HCT116 (cell line): ENCODE measurements at regions not wholly inside any gene's neighbourhood (a gene's known extent, or its start where the extent isn't known, plus 50 kb on each side); places are given as distances from the start of the nearest gene placed in this dataset.

Experiments
- ATAC-seq: fragments of 200-7000 bp; cut with Tn5 transposase; 2 replicates; pipeline ENCODE4 v1.9.1; 2020; ENCODE audit warnings: mild to moderate bottlenecking, moderate library complexity
- BruUV-seq: library from RNA; stranded (reverse); fragments of 400-500 nt; replicated peaks from 2 replicates; lab custom pipeline; 2021; lab: Mats Ljungman, UMichigan
- CTCF ChIA-PET: fragments of 300-600 bp; sonication (Branson Sonifier 250); formaldehyde crosslinking; loops from one replicate; lab custom pipeline; 2021; ENCODE audit warnings: antibody characterized with exemption; lab: Charles Lee
- POLR2A ChIA-PET: fragments of 300-600, 350-600 bp; sonication (Branson Sonifier 250); formaldehyde crosslinking; loops from one replicate; lab custom pipeline; 2021; ENCODE audit warnings: antibody characterized with exemption; lab: Charles Lee
- RAD21 ChIA-PET, 2 experiments: fragments of 300-600 bp; sonication (Branson Sonifier 250); formaldehyde crosslinking; loops; one replicate each; lab custom pipeline; 2023; ENCODE audit warnings: low total read pairs in 2 of 2; ENCODE audit not compliant: uncharacterized antibody in 2 of 2, unreplicated experiment in 2 of 2, low non-redundant PET in 1 of 2; lab: Charles Lee
- DNase-seq: peaks from one replicate; pipeline ENCODE4 v3.0.0-alpha.2; 2010; ENCODE audit warnings: low read depth, low spot score
- H2AFZ ChIP-seq: fragments of 200-600 bp; shearing (Covaris generic), sonication (generic); 2 replicates; pipeline ENCODE4 v1.6.1; 2017; ENCODE audit warnings: low read depth, mixed run types, mixed read lengths, antibody characterized with exemption, low read length; ENCODE audit not compliant: poor library complexity, severe bottlenecking
- H3K27ac ChIP-seq: 2 replicates; pipeline ENCODE4 v1.5.1; 2012; ENCODE audit warnings: low read depth, low read length
- H3K27me3 ChIP-seq: fragments of 200-600 bp; sonication (generic); 2 replicates; pipeline ENCODE4 v1.6.1; 2016; ENCODE audit warnings: mixed run types, low read length, mixed read lengths; ENCODE audit not compliant: insufficient read depth
- H3K36me3 ChIP-seq, 2 experiments: fragments of 200-500 bp in 1 of 2; fragments of 200-600 bp in 1 of 2; sonication (Bioruptor generic) in 1 of 2; sonication (generic) in 1 of 2; 2 replicates each; pipeline versions ENCODE4 v1.5.1 to v1.6.1; 2014 to 2016; ENCODE audit warnings: low read length in 2 of 2, inconsistent platforms in 1 of 2, mixed read lengths in 1 of 2, mixed run types in 1 of 2; ENCODE audit not compliant: insufficient read depth in 2 of 2, control insufficient read depth in 1 of 2
- H3K4me1 ChIP-seq, 2 experiments: fragments of 200-600 bp in 1 of 2; sonication (generic) in 1 of 2; 2 replicates each; pipeline versions ENCODE4 v1.5.1 to v1.6.1; 2012 to 2017; ENCODE audit warnings: low read length in 2 of 2, inconsistent platforms in 1 of 2, mild to moderate bottlenecking in 1 of 2, mixed read lengths in 1 of 2, mixed run types in 1 of 2, moderate library complexity in 1 of 2; ENCODE audit not compliant: insufficient read depth in 2 of 2, control insufficient read depth in 1 of 2
- H3K4me2 ChIP-seq: fragments of 200-600 bp; sonication (generic); 2 replicates; pipeline ENCODE4 v1.6.1; 2017; ENCODE audit warnings: mixed run types, low read length, mixed read lengths
- H3K4me3 ChIP-seq, 2 experiments: fragments of 200-600 bp in 1 of 2; sonication (generic) in 1 of 2; replicated peaks in 1 of 2; 2 replicates each; pipeline ENCODE4 v1.5.1; 2011 to 2016; ENCODE audit warnings: low read length in 2 of 2, control low read depth in 1 of 2, low read depth in 1 of 2, mild to moderate bottlenecking in 1 of 2, mixed read lengths in 1 of 2, mixed run types in 1 of 2
- H3K79me2 ChIP-seq: fragments of 200-600 bp; sonication (generic); 2 replicates; pipeline ENCODE4 v1.6.1; 2017; ENCODE audit warnings: mild to moderate bottlenecking, mixed run types, low read length, moderate library complexity, mixed read lengths; ENCODE audit not compliant: insufficient read depth
- H3K9ac ChIP-seq: fragments of 200-600 bp; sonication (generic); 2 replicates; pipeline ENCODE4 v1.6.1; 2016; ENCODE audit warnings: low read length, mixed read lengths
- H3K9me2 ChIP-seq: fragments of 200-600 bp; sonication (generic), shearing (Covaris generic); 2 replicates; pipeline ENCODE4 v1.6.1; 2017; ENCODE audit warnings: mixed run types, mild to moderate bottlenecking, moderate library complexity; ENCODE audit not compliant: insufficient read depth
- H3K9me3 ChIP-seq, 2 experiments: fragments of 200-500 bp in 1 of 2; fragments of 200-600 bp in 1 of 2; sonication (Bioruptor generic) in 1 of 2; sonication (generic) in 1 of 2; 2 replicates each; pipeline ENCODE4 v1.6.1; 2014 to 2017; ENCODE audit warnings: low read length in 2 of 2, mixed read lengths in 2 of 2, inconsistent platforms in 1 of 2, low read depth in 1 of 2, mild to moderate bottlenecking in 1 of 2, mixed run types in 1 of 2, moderate library complexity in 1 of 2; ENCODE audit not compliant: control insufficient read depth in 1 of 2, insufficient read depth in 1 of 2
- H4K20me1 ChIP-seq: fragments of 200-600 bp; sonication (generic), shearing (Covaris generic); 2 replicates; pipeline ENCODE4 v1.6.1; 2017; ENCODE audit warnings: mixed run types, mild to moderate bottlenecking, moderate library complexity; ENCODE audit not compliant: insufficient read depth
- CBX3 ChIP-seq: IDR thresholded peaks from 2 replicates; pipeline ENCODE4 v1.6.1; 2012; ENCODE audit warnings: low read depth
- CEBPB ChIP-seq: IDR thresholded peaks from 2 replicates; pipeline ENCODE4 v1.6.1; 2012; ENCODE audit warnings: low read depth
- EGR1 ChIP-seq: IDR thresholded peaks from 2 replicates; pipeline ENCODE4 v1.6.1; 2012; ENCODE audit warnings: low read depth
- ELF1 ChIP-seq: IDR thresholded peaks from 2 replicates; pipeline ENCODE4 v1.6.1; 2012; ENCODE audit warnings: low read depth, borderline replicate concordance
- EZH2phosphoT487 ChIP-seq: fragments of 200-600 bp; IDR thresholded peaks from 2 replicates; pipeline ENCODE4 v1.6.1; 2018; ENCODE audit warnings: antibody characterized with exemption, borderline replicate concordance
- JUND ChIP-seq: IDR thresholded peaks from 2 replicates; pipeline ENCODE4 v1.6.1; 2012
- POLR2A ChIP-seq: IDR thresholded peaks from 2 replicates; pipeline ENCODE4 v1.7.0; 2011; ENCODE audit warnings: borderline replicate concordance; ENCODE audit not compliant: insufficient read depth, insufficient read length; ENCODE audit errors: extremely low read depth
- RAD21 ChIP-seq: IDR thresholded peaks from 2 replicates; pipeline ENCODE4 v1.6.1; 2012; ENCODE audit warnings: low read depth, mild to moderate bottlenecking
- SIN3A ChIP-seq: IDR thresholded peaks from 2 replicates; pipeline ENCODE4 v1.6.1; 2012; ENCODE audit warnings: low read depth
- SRF ChIP-seq: IDR thresholded peaks from 2 replicates; pipeline ENCODE4 v1.6.1; 2012; ENCODE audit warnings: low read depth
- ZFX ChIP-seq: fragments of 450-650 bp; IDR thresholded peaks from 2 replicates; pipeline ENCODE4 v1.6.1; 2017
- intact Hi-C: fragments of 100-400 bp; cut with micrococcal nuclease; formaldehyde crosslinking; loops from 2 replicates; pipeline ENCODE4 v1.10.0; 2022
- TF ChIP-seq, protein P1 (sequence below): IDR thresholded peaks from 2 replicates; pipeline ENCODE4 v1.6.1; 2011; ENCODE audit warnings: mild to moderate bottlenecking, low read length, moderate library complexity; ENCODE audit not compliant: insufficient replicate concordance; ENCODE audit errors: extremely low read depth
- TF ChIP-seq, protein P2 (sequence below): IDR thresholded peaks from 2 replicates; pipeline ENCODE4 v1.6.1; 2012
- TF ChIP-seq, protein P3 (sequence below): IDR thresholded peaks from 2 replicates; pipeline ENCODE4 v1.6.1; 2012
- TF ChIP-seq, protein P4 (sequence below): IDR thresholded peaks from 2 replicates; pipeline ENCODE4 v1.6.1; 2012; ENCODE audit warnings: low read depth

DNA sequence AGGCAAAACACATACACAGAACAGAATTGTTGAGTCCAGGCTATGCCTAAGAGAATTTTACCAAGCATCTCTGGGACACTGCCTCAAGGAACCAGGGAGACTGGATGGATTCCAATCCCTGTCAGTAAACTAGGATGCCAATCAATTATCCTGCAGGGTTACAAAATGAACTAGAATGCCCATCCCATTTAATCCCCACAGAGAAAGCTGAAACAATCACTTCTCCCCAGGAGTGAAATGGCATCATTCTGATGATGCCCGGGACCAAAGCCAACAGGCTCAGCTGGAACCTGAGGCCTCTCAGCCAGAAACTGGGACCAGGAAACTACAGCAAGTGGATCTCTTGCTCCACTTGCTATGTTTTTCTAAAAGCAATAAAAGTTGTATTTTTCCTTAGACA, 130.0 kb upstream of the TJP1 start (continued):
- TF ChIP-seq, protein P1, sequence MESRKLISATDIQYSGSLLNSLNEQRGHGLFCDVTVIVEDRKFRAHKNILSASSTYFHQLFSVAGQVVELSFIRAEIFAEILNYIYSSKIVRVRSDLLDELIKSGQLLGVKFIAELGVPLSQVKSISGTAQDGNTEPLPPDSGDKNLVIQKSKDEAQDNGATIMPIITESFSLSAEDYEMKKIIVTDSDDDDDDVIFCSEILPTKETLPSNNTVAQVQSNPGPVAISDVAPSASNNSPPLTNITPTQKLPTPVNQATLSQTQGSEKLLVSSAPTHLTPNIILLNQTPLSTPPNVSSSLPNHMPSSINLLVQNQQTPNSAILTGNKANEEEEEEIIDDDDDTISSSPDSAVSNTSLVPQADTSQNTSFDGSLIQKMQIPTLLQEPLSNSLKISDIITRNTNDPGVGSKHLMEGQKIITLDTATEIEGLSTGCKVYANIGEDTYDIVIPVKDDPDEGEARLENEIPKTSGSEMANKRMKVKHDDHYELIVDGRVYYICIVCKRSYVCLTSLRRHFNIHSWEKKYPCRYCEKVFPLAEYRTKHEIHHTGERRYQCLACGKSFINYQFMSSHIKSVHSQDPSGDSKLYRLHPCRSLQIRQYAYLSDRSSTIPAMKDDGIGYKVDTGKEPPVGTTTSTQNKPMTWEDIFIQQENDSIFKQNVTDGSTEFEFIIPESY = no peak
- TF ChIP-seq, protein P2, sequence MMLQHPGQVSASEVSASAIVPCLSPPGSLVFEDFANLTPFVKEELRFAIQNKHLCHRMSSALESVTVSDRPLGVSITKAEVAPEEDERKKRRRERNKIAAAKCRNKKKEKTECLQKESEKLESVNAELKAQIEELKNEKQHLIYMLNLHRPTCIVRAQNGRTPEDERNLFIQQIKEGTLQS = no peak
- TF ChIP-seq SRF (no peak), CBX3 (no peak)
- TF ChIP-seq, all 23 proteins: peak for 0

DNA sequence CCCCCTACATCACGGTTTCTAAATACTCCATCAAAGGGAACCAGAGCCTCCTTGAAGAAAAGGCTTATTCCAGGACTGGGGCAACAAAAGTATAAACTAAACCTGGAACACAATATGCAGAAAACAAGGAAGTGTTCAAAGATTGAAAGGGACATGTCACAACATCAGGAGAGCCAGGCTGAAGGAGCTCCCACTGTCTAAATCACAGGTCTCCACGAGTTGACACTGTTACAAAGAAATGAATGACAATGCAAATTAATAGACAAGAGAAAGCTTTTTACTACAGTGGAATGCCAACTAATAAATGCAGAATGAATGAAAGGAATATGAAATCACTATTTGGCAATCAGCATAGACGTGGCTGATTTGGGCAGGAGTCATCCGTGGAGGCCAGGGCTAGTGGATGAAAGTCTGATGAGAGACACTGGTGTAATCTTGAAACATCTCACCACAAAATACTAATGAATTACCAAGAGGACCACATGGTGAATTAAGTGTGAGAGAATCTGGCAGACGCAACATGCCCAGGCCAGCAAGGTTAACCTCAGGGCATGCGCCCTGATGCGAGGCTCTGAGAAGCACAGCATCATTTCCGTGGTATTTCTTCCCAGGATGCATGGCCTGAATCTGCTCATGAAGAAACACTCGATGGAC, 123.8 kb upstream of the TJP1 start:
- Histone ChIP-seq H3K9ac (no peak overlapping the region), H3K4me3 (no peak overlapping the region), H3K9me3 (no peaks in the 10 kb centered on the region), H3K27ac (no peak overlapping the region), H3K4me1 (no peaks in the 10 kb centered on the region), H3K9me2 (no peaks in the 10 kb centered on the region), H3K36me3 (no peaks in the 10 kb centered on the region), H3K79me2 (no peaks in the 10 kb centered on the region), H4K20me1 (no peaks in the 10 kb centered on the region), H3K27me3 (no peaks in the 10 kb centered on the region), H3K4me2 (no peak overlapping the region), H2AFZ (no peak overlapping the region)
- ATAC-seq (no peak), DNase-seq (no peak)
- intact Hi-C loops = loop anchor here (5.0 kb wide), 1 partner anchor 51 kb away; no protein-coding TSS in a partner anchor
- ChIA-PET POLR2A (no interaction called here), CTCF (interaction anchor here (1.0 kb wide), 1 partner anchor 11 kb away, joined by 3 read pairs; no protein-coding TSS in a partner anchor), RAD21 (no interaction called here)
- BruUV-seq = no TSS peak
- TF ChIP-seq CBX3 (no peak), POLR2A (no peak), JUND (no peak), SIN3A (no peak), EZH2phosphoT487 (no peak), RAD21 (no peak), ELF1 (no peak), SRF (no peak), EGR1 (no peak), ZFX (no peak), CEBPB (no peak)
- TF ChIP-seq, protein P3, sequence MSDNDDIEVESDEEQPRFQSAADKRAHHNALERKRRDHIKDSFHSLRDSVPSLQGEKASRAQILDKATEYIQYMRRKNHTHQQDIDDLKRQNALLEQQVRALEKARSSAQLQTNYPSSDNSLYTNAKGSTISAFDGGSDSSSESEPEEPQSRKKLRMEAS = no peak
- TF ChIP-seq, protein P1 = no peak
- TF ChIP-seq, protein P2 = no peak
- TF ChIP-seq, protein P4, sequence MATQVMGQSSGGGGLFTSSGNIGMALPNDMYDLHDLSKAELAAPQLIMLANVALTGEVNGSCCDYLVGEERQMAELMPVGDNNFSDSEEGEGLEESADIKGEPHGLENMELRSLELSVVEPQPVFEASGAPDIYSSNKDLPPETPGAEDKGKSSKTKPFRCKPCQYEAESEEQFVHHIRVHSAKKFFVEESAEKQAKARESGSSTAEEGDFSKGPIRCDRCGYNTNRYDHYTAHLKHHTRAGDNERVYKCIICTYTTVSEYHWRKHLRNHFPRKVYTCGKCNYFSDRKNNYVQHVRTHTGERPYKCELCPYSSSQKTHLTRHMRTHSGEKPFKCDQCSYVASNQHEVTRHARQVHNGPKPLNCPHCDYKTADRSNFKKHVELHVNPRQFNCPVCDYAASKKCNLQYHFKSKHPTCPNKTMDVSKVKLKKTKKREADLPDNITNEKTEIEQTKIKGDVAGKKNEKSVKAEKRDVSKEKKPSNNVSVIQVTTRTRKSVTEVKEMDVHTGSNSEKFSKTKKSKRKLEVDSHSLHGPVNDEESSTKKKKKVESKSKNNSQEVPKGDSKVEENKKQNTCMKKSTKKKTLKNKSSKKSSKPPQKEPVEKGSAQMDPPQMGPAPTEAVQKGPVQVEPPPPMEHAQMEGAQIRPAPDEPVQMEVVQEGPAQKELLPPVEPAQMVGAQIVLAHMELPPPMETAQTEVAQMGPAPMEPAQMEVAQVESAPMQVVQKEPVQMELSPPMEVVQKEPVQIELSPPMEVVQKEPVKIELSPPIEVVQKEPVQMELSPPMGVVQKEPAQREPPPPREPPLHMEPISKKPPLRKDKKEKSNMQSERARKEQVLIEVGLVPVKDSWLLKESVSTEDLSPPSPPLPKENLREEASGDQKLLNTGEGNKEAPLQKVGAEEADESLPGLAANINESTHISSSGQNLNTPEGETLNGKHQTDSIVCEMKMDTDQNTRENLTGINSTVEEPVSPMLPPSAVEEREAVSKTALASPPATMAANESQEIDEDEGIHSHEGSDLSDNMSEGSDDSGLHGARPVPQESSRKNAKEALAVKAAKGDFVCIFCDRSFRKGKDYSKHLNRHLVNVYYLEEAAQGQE = no peak
